Muscle of back (tissue), 3 donors: ENCODE measurements at regions not wholly inside any gene's neighbourhood (a gene's known extent, or its start where the extent isn't known, plus 50 kb on each side); places are given as distances from the start of the nearest gene placed in this dataset.
A peak's percentile ranks its signal among the peaks of the same experiment; 100 is the strongest.

Experiments used
- DNase-seq, 3 donors: peaks; one replicate each; pipeline versions ENCODE4 v3.0.0 to v3.0.0-alpha.2; 2013

- peak; percentile 41 to 94 (median 77) for DNase-seq
Measured at GRCh38 chr15:77541421-77542181, 91.1 kb downstream of the LINGO1 start.

- peak in 1 of 3 donors; percentile 9 for DNase-seq
Measured at GRCh38 chr15:77540312-77541060, 92.2 kb downstream of the LINGO1 start.

- DNase-seq, result peak in 1 of 3 donors; percentile 2
Measured at GRCh38 chr15:77538793-77539497, 93.8 kb downstream of the LINGO1 start.

- peak in 2 of 3 donors; percentile 52 to 86 for DNase-seq
Measured at GRCh38 chr15:77538027-77538451, 94.7 kb downstream of the LINGO1 start.

DNA sequence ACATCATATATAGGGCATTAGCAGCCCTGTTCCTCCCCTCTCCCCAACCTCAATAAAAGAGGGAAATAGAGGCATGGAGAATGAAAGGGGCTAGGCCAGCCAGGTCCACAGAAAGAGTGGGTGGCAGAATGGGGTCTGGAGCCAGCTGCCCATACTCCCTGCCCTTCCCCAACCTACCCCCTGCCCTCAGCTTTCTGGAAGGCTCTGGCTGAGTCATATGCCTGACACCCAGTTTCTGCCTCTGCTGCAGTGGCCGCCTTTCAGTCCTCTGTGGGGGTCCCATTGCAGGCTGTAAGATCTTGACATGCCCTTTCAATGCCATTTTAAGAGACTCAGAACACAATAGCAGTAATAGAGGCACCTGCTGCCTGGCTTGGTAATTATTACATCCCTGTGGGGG, 95.7 kb downstream of the LINGO1 start:
- no peak for DNase-seq

GRCh38 chr15:77535845-77536244, 96.9 kb downstream of the LINGO1 start:
- DNase-seq, result no peak
